NCI-H748 treated with DMSO at 0.1 percent for 48 hours (cell line): ENCODE measurements at regions not wholly inside any gene's neighbourhood (a gene's known extent, or its start where the extent isn't known, plus 50 kb on each side); places are given as distances from the start of the nearest gene placed in this dataset.
"Not testable (repeated sequence)": the region's sequence is repeated elsewhere in the genome, so short reads cannot be mapped to it uniquely, and the experiment has no call there.

Experiments used
- DNase-seq: peaks from one replicate; lab custom pipeline; 2025; lab: John Stamatoyannopoulos, UW

DNA sequence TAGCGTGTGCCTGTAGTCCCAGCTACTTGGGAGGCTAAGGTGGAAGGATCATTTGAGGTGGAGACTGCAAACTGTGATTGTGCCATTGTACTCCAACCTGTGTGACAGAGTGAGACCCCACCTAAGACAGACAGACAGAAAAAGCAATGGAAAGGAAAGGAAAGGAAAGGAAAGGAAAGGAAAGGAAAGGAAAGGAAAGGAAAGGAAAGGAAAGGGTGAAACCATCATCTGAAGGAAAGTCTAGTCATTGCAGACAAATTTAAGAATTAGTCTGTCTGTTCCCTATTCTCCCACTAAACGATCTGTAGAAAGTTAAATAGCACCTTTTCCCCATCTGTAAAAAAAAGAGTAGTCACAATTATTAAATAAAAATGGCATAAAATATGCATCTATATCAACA lies 91.1 kb upstream of the SKAP2 start:
- DNase-seq: no peak

DNA sequence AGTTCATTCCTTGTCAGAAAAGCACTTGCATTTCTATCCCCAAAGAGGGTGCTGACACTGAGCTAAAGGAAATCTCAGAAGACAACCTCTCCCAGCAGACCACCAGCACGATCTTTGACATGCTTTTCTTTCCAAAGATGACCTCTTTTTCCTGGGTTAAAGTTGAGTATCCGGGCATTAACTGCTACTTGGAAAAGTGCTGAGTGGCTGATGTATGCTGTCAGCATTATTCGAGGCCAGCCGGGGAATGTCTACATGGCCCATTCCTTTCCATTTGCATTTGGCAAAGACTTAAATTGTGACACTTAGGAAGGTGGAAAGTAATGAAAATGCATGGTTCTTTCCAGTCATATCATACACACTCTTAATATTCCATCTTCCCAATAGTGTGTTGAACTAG lies 90.6 kb upstream of the SKAP2 start:
- DNase-seq: no peak

DNA sequence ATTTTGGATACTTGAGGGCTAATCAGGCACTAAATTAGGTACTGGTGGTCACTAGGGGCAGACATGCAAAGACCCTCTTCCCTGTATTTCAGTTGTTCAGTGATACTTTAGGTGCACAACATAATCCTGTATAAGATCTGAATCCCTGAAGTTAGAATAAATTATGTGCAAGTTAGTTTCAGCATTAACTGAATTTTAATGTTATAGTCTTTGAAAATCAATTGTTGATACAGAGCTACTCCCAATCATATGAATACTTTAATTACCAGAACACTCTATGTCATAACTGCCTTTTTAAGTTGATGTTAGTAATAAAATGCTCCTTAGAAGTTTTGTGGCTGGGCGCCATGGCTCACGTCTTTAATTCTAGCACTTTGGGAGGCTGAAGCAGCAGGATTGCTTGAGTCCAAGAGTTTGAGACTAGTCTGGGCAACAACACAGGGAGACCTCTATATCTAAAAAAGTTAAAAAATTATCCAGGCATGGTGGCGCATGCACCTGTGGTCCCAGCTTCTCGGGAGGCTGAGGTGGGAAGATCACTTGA lies 87.1 kb upstream of the SKAP2 start:
- DNase-seq: no peak

GRCh38 chr7:26950889-26951288 lies 86.5 kb upstream of the SKAP2 start:
- DNase-seq: no peak

DNA sequence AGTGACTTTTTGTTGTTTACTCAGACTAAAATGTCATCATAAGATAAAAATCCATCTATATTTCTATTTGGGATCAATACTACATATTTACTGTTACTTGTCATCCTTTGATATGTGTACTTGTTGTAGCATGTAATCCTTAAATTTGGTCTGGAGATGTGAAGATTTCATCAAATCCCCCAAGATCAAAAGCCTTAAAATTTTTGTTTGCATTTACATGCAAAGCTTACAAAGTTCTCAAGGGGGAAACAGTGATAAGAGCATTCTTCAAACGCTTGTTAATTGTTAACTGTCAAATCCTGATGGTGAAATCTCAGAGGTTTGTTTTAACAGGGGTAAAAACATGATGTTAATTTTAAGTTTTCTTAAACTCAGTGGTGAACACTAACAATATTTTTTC lies 84.9 kb upstream of the SKAP2 start:
- DNase-seq: no peak

- no peak for DNase-seq
Observed at GRCh38 chr7:26948617-26949118, 84.3 kb upstream of the SKAP2 start.

DNA sequence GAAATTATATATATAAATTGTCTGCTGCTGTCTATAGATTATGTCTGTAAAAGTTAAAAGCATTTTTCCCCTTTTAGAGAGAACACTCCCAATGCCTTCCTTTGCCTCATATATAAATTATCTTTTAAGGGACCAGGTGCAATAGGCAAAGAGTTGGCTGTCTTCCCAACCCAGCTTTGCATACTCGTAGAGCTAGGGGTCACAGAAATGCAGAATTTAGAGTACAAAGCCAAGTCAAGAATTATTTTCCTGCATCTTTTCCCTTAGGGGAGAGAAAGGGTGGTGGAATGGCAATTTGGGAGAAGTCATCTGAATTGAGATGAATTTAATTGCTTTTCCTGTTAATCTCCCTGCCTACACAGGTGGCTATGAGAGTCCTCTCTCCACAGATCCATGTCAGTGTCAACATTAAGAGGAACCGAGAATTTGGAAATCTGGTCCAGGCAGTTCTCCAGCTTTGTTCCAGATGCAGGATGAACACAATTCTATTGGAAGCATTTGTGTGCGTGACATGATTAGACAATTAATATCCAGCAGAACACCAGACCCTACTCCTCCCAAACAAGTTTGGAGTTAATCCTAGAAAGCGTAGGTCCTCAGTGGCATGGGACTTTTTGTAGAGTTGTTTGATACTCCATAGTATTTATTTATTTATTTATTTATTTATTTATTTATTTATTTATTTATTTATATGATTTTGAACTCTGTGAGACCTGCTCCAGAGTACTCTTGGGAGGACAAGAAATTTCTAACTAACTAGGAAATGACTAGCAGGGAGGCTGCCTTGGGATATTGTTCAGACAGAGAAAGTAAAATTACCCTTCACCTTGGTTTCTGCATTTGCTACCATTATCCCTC lies 80.3 kb upstream of the SKAP2 start:
- DNase-seq: no peak

DNA sequence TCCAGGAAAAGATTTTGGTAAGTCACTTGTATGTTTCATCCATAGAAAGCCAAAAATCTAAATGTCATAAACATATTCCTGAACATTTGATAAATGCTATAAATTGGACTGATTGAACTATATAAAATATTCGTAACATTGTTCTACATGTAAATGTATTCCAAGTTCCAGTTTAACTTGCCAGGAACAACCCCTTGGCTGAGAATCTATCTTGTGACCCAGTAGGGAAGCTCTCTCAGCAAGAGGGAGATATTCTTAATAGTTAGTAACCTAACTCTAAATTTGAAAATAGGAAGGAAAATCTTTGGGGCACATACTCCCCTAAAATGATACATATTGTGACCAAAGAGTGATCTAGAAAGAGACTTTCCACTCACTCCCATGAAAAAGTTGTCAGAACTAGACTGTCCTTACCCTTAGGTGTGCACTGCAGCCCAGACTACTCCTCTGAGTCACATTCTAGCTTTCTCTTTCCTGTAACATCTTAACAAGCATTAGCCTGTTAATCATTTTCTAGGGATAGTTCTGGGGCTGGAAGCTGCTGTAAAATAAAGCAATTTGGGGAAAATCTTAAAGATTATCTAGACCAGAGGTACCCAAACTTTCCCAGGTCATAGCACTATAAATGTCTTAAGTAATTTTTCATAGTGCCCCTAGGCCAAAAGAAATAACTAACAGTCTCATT lies 73.7 kb upstream of the SKAP2 start:
- no peak for DNase-seq

DNA sequence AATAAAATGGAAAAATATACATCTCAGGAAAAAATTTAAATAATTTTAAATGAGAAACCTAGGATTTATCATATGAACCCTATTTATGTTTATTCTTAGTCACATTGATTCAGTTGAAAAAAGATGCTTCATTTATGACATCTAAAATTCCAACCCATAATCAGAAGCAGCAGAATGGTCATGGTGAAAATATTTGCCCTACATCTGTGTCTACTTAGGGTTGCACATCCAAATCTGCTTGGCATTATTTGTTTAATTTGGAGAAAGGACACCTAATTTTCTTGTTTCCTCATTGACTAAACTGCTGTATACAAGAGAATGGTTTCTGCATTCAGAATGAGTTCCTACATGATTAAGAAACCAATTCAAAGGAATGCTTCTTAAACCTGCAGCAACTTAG lies 72.9 kb upstream of the SKAP2 start:
- no peak for DNase-seq

GRCh38 chr7:26932616-26933015 lies 68.2 kb upstream of the SKAP2 start:
- DNase-seq: not testable (repeated sequence)

- no peak for DNase-seq
Observed at GRCh38 chr7:26930845-26931244, 66.5 kb upstream of the SKAP2 start.

- DNase-seq: no peak
Observed at GRCh38 chr7:26930201-26930600, 65.8 kb upstream of the SKAP2 start.

DNA sequence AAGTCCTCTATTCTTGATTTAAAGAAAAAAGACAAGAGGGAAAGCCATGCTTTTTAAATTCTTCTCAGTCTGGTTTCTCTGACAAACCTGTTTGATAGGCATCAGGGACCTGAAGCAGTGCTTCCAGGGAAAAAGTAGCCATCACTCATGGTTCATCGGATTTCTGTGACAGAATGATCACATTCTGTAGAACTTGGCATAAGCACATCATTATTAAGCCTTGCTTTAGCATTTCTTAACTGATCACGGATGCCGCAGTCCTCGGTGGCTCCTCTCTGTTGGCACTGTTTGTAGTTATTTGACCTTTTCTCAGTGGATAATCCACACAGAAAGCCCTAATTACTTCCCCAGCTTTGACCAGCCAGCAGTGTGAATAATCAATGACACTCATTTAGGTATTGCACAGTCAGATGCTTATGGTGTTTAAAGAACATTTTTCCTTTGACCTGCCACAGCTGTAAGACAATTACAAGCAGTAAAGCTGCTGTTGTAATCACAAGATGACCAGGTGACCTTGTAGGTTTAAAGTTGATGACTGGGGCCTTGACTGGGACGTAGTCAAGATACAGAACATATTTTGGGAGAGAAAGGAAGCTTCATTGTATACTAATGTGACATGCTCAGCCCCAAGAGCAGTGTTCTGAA lies 64.4 kb upstream of the SKAP2 start:
- no peak for DNase-seq

- no peak for DNase-seq
Observed at GRCh38 chr7:26925768-26926167, 61.4 kb upstream of the SKAP2 start.

- DNase-seq: no peak
Observed at GRCh38 chr7:26924149-26924767, 59.9 kb upstream of the SKAP2 start.

GRCh38 chr7:26919906-26920493 lies 55.6 kb upstream of the SKAP2 start:
- no peak for DNase-seq

- DNase-seq: no peak
Observed at GRCh38 chr7:26918241-26918640, 53.9 kb upstream of the SKAP2 start.

DNA sequence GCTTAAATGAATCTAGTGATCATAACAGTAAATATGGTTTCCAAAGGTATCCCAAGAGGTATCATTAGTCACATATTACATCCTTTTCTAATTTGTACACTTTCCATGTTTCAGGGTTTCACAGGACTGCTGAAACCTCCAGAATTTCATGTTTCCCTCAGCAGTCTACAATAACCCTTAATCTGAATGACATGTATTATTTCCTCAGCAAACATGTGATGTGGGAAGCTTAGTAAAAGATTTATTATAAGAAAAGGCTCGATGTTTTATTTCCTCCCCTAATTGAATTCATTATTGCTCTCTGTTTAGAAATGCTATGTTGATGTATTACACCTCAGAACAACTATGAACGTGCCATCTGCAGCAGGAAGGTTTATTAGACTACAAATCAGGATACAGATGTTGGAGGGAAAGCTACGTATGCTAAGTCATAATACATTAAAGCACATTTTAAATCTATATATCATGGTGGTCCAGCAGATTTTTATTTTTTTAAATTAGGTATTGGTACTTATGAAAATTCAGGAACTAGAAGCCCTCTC lies 52.5 kb upstream of the SKAP2 start:
- DNase-seq: no peak

- DNase-seq: no peak
Observed at GRCh38 chr7:26916336-26916735, 51.9 kb upstream of the SKAP2 start.
